HG02970 (cell line): ENCODE measurements at regions not wholly inside any gene's neighbourhood (a gene's known extent, or its start where the extent isn't known, plus 50 kb on each side); places are given as distances from the start of the nearest gene placed in this dataset.
"Not testable (repeated sequence)": the region's sequence is repeated elsewhere in the genome, so short reads cannot be mapped to it uniquely, and the experiment has no call there.

Source experiments
- ATAC-seq: cut with Tn5 transposase; IDR thresholded peaks from one replicate; pipeline ENCODE4 v1.9.1; 2021; ENCODE audit warnings: mild to moderate bottlenecking, moderate library complexity, moderate number of reproducible peaks; ENCODE audit not compliant: unreplicated experiment, low FRiP score

DNA sequence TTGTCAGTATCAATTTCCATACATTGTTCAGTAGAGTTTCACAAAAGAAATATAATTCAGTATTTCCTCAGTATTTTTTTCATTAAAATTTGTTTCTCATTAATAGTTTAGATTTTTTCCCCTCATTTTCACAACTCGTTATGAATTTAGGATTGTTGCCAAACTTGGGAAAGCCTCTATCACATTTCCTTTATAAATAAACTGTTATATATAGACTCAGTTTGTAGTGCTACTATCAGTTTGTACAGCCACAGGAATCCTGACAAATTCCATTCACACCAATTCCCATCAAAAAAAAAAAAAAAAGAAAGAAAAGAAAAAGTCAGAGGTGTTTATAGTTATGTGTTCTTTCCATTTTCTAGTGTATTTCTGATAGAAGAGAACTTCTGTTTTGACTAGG lies 123.3 kb upstream of the DCC start:
- no peak for ATAC-seq

DNA sequence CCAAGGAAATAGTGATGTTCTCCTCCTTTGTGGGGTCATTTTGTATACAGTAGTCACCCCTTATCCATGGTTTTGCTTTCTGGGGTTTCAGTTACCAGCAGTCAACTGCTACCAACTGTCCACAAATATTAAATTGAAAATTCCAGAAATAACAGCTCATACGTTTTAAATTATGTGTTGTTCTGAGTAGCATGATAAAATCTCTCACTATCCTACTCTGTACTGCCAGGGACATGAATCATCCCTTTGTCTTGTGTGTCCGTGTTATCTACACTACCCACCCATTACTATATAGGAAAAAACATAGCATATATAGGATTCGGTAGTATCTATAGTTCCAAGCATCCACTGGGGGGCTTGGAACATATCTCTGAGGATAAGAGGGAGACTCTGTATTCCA lies 120.9 kb upstream of the DCC start:
- ATAC-seq = no peak

DNA sequence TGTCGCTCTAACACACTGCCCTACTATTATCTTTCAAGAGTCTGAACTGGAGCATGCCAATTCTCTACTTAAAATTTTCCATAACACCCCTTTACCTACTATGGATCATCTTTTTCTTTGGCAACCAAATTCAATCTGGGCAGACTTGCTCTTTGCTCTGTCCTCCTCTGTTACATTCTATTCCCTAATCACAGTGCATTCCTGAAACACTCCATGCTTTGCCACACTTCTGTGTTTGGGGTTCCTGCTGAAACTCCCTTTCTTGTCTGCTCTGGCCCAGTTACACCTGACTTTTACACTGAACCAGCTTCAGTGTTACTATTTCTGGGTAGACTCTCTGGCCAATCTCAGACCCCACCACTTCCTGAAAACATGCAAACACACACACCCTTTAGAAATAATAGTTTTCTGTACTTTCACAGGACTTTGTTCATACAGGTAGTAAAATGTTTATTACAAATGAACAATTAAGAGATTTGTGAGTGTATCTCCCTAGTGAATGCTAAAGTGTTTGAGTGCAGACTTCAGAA lies 119.9 kb upstream of the DCC start:
- ATAC-seq = no peak

DNA sequence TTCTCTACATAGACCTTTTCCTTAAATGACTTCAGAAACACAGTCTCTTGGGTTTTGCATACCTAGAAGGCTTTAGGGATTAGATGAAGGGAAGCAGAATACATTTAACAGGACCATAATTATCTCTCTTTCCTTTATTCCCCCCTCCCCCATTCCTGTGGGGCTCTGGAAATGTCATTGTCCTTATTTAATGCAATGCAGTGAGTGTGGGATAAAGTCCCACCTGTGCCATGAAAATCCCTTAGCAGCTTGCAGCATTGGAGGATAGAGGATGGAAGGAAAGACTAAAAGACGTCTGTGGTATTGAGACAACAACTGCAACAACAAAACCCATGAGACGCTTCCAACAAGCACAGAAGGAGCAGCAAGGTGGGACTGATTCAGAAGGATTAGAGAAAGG lies 117.8 kb upstream of the DCC start:
- ATAC-seq = no peak

DNA sequence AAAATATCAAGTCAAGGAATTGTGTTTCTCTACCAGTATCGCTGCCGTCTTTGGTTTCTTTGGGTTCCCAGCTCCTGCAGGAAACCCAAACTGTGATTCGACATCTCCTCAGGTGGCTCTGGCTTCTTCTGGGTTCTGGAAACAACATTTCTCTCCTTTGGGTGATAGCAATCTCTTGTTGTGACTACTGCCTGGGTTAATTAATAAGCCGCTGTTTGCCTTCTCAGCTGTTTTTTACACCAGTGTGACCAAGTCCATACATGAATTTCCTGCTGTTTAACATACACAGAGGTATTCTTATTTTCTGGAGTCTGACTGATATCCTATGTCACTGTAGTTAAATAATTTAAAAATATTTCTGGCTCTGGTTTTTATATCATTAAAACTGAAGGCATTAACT lies 112.5 kb upstream of the DCC start:
- no peak for ATAC-seq

DNA sequence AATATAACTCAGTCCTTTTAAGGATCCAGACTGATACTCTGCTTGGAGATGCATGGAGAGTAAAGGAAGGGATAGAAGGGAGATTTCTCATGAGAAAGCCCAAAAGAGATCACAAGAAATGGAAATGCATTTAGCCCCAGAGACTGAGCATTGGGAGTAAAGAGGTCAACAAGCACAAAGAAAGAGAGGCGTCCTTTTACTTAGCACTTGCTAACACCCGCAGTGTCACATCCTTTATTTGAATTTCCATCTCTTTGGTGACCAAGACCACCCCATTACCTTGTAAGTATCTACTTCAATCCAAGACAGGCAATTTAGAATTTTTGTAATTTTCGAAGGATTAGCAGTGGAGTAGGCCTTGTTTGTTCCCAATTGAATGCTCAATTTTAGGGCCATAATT lies 111.8 kb upstream of the DCC start:
- ATAC-seq = no peak

DNA sequence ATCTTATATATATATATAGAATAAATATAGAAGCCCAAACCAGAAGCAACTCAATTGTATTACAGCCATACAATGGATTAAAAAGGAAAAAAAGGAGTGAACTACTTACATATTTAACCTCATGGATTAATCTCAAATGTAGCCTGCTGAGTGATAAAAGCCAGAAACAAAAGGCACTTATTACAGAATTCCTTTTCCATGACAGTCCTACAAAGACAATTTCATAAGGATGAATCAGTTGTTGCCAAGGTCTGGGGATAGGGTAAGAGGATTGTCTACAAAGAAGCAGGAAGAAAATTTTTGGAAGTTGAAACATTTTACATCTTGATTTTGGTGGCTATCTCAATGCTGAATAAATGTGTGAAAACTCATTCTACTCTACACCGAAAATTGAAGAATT lies 103.9 kb upstream of the DCC start:
- no peak for ATAC-seq

DNA sequence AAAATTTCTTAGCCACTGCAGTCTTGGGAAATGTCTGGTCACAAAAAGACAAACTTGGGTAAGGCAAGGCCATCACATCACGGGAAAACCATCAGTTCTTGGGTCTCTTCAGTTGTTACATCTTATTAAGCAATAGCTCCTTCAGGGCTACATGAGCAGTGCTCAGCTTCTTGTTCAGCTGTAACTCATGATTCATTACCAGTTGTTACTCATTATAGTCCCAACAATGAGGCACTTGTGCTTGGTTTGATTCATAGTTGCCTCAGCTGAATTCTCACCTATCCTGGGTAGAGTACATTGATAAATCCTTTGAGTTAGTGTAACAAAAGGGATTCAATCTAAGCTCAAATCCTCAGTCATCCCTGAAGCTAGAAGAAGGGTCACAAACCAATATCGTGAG lies 102.4 kb upstream of the DCC start:
- ATAC-seq = no peak

DNA sequence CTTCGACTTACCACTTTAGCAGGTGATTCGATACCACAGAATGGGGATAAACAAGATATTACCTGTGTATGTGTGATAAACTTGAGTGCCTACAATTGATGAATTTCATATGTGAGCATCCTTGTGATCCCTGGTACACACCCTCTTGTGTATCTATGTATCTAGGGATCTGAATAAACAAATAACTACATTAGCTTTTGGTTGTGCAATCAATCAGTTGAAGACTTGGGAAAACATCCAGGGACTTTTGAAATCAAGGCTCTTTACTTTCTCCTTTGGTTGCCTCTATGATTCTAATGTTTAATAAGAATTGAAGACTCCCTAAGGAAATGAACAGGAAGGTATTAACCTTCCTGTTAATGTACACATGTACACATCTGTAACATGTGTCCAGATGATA lies 97.3 kb upstream of the DCC start:
- no peak for ATAC-seq

DNA sequence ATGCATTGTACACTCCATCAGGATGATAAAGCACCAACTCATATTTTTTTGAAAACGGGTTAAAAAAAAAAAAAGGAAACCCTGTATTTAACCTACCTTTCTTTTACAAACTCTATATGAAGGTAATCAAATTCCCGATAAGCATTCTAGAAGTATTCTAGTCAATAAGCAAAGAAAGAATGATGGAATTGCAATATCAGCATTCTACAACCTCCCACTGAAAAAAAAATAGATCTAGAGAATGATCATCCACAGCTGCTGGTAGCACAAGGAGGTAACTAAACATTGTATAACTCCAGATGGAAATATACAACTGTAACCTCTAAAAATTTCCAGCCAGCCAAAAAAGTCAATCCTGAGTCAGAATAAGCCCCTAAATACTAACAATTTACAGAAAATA lies 95.3 kb upstream of the DCC start:
- ATAC-seq = no peak

DNA sequence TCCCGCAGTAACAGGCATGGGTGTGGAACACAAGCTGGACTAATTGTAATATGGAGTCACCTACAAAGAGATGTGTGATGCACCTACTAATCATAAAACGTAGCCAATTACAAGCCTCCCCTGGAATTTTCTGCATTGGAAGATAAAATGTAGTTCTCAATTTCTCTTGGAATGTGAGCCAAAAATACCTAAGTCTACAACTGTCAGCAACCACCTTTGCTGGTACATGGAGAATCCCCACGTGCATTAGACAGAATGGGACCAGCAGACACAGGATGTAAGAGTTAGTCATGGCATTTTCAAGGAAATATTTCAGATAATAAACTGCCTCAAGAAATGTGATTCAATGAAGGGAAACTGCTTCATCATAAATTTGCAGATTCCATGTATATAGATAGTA lies 85.6 kb upstream of the DCC start:
- no peak for ATAC-seq

DNA sequence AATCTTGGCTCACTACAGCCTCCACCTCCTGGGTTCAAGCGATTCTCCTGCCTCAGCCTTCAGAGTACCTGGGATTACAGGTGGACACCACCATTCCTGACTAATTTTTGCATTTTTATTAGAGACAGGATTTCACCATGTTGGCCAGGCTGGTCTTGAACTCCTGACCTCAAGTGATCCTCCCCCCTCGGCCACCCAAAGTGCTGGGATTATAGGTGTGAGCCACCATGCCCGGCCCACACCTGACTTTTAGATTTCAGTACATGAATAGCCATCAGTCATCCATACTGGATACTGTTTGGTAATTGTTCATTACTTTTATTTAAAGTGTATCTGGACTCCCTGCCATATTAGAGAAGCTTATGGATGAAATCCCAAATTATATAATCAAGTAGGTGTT lies 82.6 kb upstream of the DCC start:
- not testable (repeated sequence) for ATAC-seq

DNA sequence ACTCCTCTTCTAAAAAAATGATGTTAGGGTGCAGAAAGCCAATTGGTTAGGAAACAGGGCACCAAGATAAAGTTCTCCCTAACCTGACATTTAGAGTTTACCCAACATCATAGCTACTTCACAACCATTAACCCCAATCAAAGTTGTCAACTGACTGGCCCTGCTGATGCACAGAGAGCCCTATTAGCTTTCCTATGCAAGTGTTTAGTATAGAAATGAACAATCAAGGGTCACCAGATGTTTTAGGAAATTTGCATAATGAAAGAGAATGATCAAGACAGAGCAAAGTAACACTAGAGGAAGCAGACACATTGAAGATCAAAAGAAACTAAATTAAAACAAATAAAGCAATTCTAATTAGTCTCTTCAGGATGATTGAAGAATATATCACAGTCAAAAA lies 64.2 kb upstream of the DCC start:
- no peak for ATAC-seq

DNA sequence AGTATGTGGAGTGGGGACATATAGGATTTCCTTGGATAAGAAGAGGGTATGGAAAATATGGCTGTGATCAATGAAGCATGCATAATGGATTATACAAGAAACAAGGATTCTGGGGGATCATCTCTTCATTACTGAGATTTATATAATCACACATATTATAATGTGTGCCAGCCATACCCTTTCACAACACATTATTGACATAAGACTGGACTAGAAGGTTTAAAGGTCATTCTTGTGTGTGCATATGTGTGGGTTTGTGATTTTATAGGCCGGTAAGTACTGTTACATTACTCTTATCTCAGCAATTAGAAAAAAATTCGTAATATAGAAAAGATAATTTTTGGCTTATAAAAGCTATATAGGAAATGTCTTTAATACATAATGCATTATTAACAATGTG lies 62.2 kb upstream of the DCC start:
- no peak for ATAC-seq

DNA sequence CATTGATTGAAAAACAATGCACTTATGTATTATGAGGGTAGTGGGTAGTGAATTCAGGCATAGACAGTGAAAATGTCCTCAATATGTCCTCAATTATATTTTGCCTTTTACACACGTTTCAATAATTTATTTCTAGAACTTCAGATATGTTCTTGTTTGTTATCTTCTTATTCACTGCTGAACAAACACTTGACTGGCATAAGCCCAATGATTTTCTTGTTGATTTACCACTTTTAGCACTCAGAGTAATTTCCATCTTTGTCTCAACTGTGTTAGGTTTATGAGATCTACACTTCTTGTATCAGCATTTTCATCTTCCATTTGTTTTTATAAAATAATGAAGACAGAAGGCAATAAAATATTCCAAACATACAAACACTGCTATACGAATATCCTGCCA lies 61.8 kb upstream of the DCC start:
- ATAC-seq = no peak

DNA sequence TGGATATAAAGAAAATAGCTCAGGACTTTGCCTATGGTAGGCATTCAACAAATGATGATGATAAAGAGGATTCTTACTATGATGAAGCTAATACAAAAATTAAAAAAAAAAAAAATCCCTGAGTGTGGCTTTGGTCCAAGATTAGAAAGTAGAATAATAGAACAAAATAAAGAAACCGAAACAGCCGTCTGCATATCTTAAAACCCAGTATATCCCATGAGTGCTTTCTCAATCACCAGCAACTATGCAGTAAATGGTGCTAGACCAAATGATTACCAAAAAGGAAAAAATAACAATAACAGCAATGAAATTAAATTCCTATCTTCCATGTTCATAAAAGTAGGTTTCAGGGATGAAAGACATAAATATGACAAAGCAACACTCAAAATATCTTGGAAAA lies 59.3 kb upstream of the DCC start:
- ATAC-seq = no peak

DNA sequence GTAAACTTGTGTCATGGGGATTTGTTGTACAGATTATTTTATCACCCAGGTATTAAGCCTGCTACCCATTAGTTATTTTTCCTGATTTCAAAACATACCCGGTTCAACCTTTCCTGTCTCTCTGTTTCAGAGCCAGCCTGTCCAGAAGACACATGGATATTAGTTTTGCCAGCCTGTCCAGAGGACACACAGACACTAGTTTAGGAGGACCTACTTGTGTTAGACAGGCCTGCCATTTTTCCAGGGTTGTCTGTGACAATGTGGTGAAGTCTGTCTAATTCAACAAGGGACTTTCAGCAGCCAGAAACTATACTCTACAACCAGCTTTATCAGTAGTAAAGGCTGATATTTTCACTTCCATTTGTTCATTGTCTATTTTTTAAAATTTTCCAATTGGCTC lies 56.1 kb upstream of the DCC start:
- ATAC-seq = no peak

DNA sequence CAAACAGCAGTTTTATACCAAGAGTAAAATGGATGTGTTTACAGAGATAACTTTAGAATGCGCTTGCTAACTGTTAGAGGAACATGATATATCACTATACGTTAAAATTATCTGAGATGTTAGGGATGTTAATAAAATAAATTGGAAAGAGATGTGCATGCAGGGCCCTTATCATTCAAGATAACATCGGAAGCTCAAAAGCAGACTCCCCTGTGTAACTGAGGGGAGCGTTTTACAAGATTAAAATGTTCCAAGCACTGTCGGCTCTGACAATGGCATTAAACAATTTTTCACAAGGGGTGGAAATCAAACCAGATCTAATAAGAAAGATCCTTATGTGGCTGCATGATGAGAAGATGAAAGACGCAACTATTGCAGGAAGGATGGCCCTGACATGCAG lies 53.3 kb upstream of the DCC start:
- no peak for ATAC-seq

DNA sequence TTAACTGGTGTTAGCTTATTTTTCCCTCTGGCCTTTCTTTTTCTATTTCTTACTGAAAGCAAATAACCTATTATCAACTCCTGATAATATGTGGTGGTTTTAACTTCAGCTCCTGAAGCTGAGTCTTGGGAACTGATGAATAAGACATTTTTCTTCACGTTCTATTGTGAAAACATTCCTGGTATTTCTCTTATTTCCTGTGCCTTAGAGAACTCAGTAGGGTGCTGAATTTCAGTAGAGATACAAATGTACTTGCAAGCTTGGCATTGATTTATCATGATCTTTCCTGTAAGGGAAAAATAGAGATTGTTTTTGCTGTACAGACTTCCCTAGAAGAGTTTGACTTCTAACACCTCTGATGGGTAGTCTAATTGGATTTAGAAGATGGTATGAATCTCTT lies 52.8 kb upstream of the DCC start:
- ATAC-seq = no peak

DNA sequence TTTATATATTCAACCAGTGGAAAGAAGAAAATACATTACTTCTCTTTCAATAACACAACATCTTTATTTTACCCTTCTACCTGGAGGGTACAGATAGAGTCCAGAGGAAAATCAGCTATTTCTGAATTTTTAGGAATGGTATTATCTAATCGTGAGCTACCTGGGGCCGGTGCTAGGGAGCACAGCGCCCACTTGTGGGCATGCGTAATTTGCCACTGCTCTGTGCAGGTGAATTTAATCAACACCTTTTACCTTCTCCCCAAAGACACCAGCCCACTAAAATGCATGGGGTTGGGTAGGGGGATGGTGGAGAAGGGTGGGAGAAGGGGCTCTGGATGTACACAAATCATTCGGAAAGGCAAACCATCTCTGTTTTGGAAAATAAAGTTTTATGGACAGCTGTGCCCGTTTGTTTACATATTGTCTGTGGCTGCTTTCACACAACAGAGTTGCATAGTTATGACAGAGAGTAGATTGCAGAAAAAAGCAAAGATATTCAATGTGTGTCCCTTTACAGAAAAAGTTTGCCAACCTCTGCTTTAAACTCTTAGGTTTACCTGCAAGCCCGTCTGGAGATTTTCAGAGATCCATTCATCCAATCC lies 51.5 kb upstream of the DCC start:
- no peak for ATAC-seq

DNA sequence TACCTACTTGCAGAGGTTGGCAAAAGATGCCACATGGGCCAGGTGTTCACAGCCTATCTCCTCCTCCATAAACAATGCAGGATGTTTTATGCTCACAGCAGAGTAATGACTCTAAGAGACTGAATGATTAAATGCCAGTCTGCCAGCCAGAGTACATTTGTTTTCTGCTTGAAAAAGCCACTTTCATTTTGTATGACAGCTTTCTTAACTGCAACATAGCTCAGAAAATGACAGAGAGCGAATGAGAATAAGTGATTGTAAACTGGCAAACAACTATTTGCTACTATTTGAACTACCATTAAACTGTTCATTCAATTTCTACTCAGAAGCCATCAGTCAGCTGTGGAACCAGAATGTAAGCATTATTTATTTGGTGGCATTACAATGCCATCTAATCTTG lies 50.6 kb upstream of the DCC start:
- ATAC-seq = no peak
